Body of pancreas (tissue), 4 donors: ENCODE measurements at regions not wholly inside any gene's neighbourhood (a gene's known extent, or its start where the extent isn't known, plus 50 kb on each side); places are given as distances from the start of the nearest gene placed in this dataset.

ENCODE experiments used
- ATAC-seq: fragments of 150-250 bp; one replicate; pipeline ENCODE4 v1.9.1; 2016
- DNase-seq, 4 donors: peaks; one replicate each; pipeline ENCODE4 v3.0.0-alpha.2; 2019
- H3K27ac ChIP-seq, 4 donors: fragments of 200-600 bp; sonication (generic); 1 replicate in 3 of 4; 2 replicates in 1 of 4; pipeline versions ENCODE4 v1.5.1 to v1.6.1; 2016 to 2019; ENCODE audit warnings: mild to moderate bottlenecking in 1 of 4, mixed read lengths in 1 of 4, moderate library complexity in 1 of 4
- H3K27me3 ChIP-seq, 2 donors: fragments of 200-600 bp; sonication (generic); one replicate each; pipeline ENCODE4 v1.6.0; 2016; ENCODE audit warnings: mild to moderate bottlenecking in 1 of 2
- H3K36me3 ChIP-seq, 2 donors: fragments of 200-600 bp; sonication (generic); replicated peaks in 1 of 2; 2 replicates each; pipeline ENCODE4 v1.5.1; 2016; ENCODE audit warnings: low read depth in 2 of 2; ENCODE audit not compliant: insufficient read depth in 1 of 2
- H3K4me1 ChIP-seq: fragments of 200-600 bp; sonication (generic); one replicate; pipeline ENCODE4 v1.6.0; 2016
- H3K4me3 ChIP-seq, 2 donors: fragments of 200-600 bp; sonication (generic); 1 replicate in 1 of 2; 2 replicates in 1 of 2; pipeline ENCODE4 v1.5.1; 2016 to 2019
- H3K9me3 ChIP-seq, 3 donors: fragments of 200-600 bp; sonication (generic); 1 replicate in 2 of 3; 2 replicates in 1 of 3; pipeline ENCODE4 v1.5.1; 2016
- POLR2A ChIP-seq, 3 donors: fragments of 450-650 bp; IDR thresholded peaks; one replicate each; pipeline ENCODE4 v1.6.1; 2016; ENCODE audit warnings: antibody characterized with exemption in 3 of 3, mild to moderate bottlenecking in 2 of 3
- WGBS, 2 donors: methylation state at CpG; one replicate each; pipeline ENCODE4 v1.1.5; 2017; 5-methylcytosine and 5-hydroxymethylcytosine counted together
- intact Hi-C: fragments of 100-400 bp; cut with DNase I; formaldehyde crosslinking; loops from one replicate; pipeline ENCODE4 v1.15.1; 2023
- TF ChIP-seq, protein P1 (sequence below), 7 experiments: fragments of 450-650 bp in 4 of 7; fragments of 200-600 bp in 3 of 7; sonication (generic) in 3 of 7; IDR thresholded peaks; one replicate each; pipeline ENCODE4 v1.5.1; 2016 to 2019; ENCODE audit warnings: antibody characterized with exemption in 7 of 7

DNA sequence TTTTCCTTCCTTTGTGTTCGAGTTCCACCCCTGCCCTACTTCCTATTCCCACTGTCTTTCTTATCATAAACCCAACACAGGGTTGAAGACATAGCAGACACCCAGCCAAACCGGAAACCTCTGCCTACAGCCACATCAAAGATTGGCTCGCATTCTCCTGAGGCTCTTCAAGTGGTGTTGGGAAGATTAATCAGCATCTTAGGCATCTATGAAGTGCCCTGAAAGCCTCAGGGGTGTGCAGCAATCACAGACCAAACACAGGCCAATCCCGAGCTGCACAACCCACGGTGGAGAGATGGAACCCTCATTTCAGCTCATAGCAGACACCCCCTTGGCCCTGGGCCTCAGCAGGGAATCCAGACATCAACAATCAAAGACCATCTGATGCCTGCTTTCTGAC lies 255.9 kb downstream of the XXYLT1 start:
- intact Hi-C loops, result no loop called here
- Histone ChIP-seq H3K4me1 (no peaks in the 10 kb centered on the region), H3K4me3 (no peak overlapping the region), H3K27ac (no peak overlapping the region), H3K27me3 (no peaks in the 10 kb centered on the region), H3K9me3 (no peaks in the 10 kb centered on the region), H3K36me3 (no peaks in the 10 kb centered on the region)
- ATAC-seq, result no peak
- WGBS, 2 donors, result 40 to 49% methylated on average over 5 of the region's 5 CpGs
- no peak for TF ChIP-seq POLR2A (IDR thresholded peaks at IDR 0.05)
- TF ChIP-seq, protein P1, sequence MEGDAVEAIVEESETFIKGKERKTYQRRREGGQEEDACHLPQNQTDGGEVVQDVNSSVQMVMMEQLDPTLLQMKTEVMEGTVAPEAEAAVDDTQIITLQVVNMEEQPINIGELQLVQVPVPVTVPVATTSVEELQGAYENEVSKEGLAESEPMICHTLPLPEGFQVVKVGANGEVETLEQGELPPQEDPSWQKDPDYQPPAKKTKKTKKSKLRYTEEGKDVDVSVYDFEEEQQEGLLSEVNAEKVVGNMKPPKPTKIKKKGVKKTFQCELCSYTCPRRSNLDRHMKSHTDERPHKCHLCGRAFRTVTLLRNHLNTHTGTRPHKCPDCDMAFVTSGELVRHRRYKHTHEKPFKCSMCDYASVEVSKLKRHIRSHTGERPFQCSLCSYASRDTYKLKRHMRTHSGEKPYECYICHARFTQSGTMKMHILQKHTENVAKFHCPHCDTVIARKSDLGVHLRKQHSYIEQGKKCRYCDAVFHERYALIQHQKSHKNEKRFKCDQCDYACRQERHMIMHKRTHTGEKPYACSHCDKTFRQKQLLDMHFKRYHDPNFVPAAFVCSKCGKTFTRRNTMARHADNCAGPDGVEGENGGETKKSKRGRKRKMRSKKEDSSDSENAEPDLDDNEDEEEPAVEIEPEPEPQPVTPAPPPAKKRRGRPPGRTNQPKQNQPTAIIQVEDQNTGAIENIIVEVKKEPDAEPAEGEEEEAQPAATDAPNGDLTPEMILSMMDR (IDR thresholded peaks at IDR 0.05), result no peak
- DNase-seq, result no peak

DNA sequence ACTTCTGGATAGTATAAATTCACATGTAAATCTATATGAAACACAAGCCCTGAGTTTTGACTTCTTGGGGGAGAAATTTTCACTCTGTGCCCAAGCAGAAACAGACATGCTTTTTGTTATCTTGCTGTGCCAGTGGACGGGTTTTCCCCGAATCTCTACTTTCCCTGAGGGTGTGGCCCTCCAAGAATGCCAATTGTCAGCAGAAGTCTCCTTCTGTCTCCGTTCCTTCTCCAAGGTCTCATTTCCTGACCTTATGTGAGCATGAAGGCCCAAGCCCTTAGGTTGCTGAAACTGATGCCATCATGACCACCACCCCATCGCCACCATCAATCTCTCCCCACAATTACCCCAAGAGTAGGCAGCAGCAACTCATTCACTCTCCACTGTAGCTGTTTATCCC lies 253.8 kb downstream of the XXYLT1 start:
- TF ChIP-seq, protein P1 (IDR thresholded peaks at IDR 0.05), result no peak
- TF ChIP-seq POLR2A (IDR thresholded peaks at IDR 0.05), result no peak
- intact Hi-C loops, result no loop called here
- no peaks in the 10 kb centered on the region for H3K36me3 ChIP-seq

More for the DNA sequence above, 253.8 kb downstream of the XXYLT1 start:
- H3K9me3 ChIP-seq, result no peaks in the 10 kb centered on the region
- H3K4me3 ChIP-seq, result no peak overlapping the region
- WGBS, 2 donors, result 59 to 67% methylated on average over 4 of the region's 4 CpGs
- DNase-seq, result no peak
- H3K27me3 ChIP-seq, result no peaks in the 10 kb centered on the region
- no peak overlapping the region for H3K27ac ChIP-seq
- no peaks in the 10 kb centered on the region for H3K4me1 ChIP-seq
- no peak for ATAC-seq
